Skeletal muscle cell (primary cell): ENCODE measurements at regions not wholly inside any gene's neighbourhood (a gene's known extent, or its start where the extent isn't known, plus 50 kb on each side); places are given as distances from the start of the nearest gene placed in this dataset.
"Not testable (repeated sequence)": the region's sequence is repeated elsewhere in the genome, so short reads cannot be mapped to it uniquely, and the experiment has no call there.

Source experiments
- DNase-seq: peaks from one replicate; pipeline ENCODE4 v3.0.0-alpha.2; 2010; ENCODE audit warnings: low read depth
- H3K4me3 ChIP-seq: 2 replicates; pipeline ENCODE4 v1.5.1; 2011; ENCODE audit warnings: low read depth, mild to moderate bottlenecking, control low read depth, low read length, moderate library complexity

GRCh38 chr9:15048772-15049171 is 138.5 kb upstream of the FREM1 start:
- H3K4me3 ChIP-seq: no peak overlapping the region
- no peak for DNase-seq

GRCh38 chr9:15047028-15047551 is 136.9 kb upstream of the FREM1 start:
- no peak overlapping the region for H3K4me3 ChIP-seq
- no peak for DNase-seq

- no peak for DNase-seq
- no peak overlapping the region for H3K4me3 ChIP-seq
These were observed 123.1 kb upstream of the FREM1 start for GRCh38 chr9:15033316-15033715.

GRCh38 chr9:15032860-15033259 is 122.6 kb upstream of the FREM1 start:
- no peak for DNase-seq
- H3K4me3 ChIP-seq: no peak overlapping the region

GRCh38 chr9:15021146-15021545 is 110.9 kb upstream of the FREM1 start:
- no peak overlapping the region for H3K4me3 ChIP-seq
- DNase-seq: no peak

GRCh38 chr9:15018096-15018637 is 107.9 kb upstream of the FREM1 start:
- H3K4me3 ChIP-seq: no peak overlapping the region
- no peak for DNase-seq

- no peak overlapping the region for H3K4me3 ChIP-seq
- no peak for DNase-seq
These were observed 100.4 kb upstream of the FREM1 start for GRCh38 chr9:15010581-15010980.

GRCh38 chr9:15007698-15008097 is 97.5 kb upstream of the FREM1 start:
- H3K4me3 ChIP-seq: no peak overlapping the region
- no peak for DNase-seq

GRCh38 chr9:14994738-14995137 is 84.5 kb upstream of the FREM1 start:
- DNase-seq: no peak
- H3K4me3 ChIP-seq: no peak overlapping the region

GRCh38 chr9:14993901-14994554 is 83.8 kb upstream of the FREM1 start:
- H3K4me3 ChIP-seq: peak overlapping the region; percentile 60
- no peak for DNase-seq

GRCh38 chr9:14993061-14993800 is 83.0 kb upstream of the FREM1 start:
- peak; percentile 48 for DNase-seq
- H3K4me3 ChIP-seq: peak overlapping the region; percentile 60

- peak overlapping the region; percentile 60 for H3K4me3 ChIP-seq
- DNase-seq: no peak
These were observed 82.3 kb upstream of the FREM1 start for GRCh38 chr9:14992516-14992915.

GRCh38 chr9:14992081-14992480 is 81.9 kb upstream of the FREM1 start:
- peak overlapping the region; percentile 60 for H3K4me3 ChIP-seq
- DNase-seq: no peak

- H3K4me3 ChIP-seq, DNase-seq: not testable (repeated sequence)
These were observed 80.4 kb upstream of the FREM1 start for GRCh38 chr9:14990647-14991046.

GRCh38 chr9:14989811-14990210 is 79.6 kb upstream of the FREM1 start:
- no peak for DNase-seq

GRCh38 chr9:14989336-14989735 is 79.1 kb upstream of the FREM1 start:
- not testable (repeated sequence) for H3K4me3 ChIP-seq, DNase-seq

More at GRCh38 chr9:14989811-14990210, 79.6 kb upstream of the FREM1 start:
- H3K4me3 ChIP-seq: no peak overlapping the region

GRCh38 chr9:14987858-14988257 is 77.6 kb upstream of the FREM1 start:
- H3K4me3 ChIP-seq: no peak overlapping the region
- no peak for DNase-seq

- DNase-seq: no peak
- no peak overlapping the region for H3K4me3 ChIP-seq
These were observed 75.2 kb upstream of the FREM1 start for GRCh38 chr9:14985419-14985818.

- DNase-seq: no peak
- no peak overlapping the region for H3K4me3 ChIP-seq
These were observed 73.4 kb upstream of the FREM1 start for GRCh38 chr9:14983599-14983998.

- DNase-seq: no peak
- H3K4me3 ChIP-seq: no peak overlapping the region
These were observed 71.2 kb upstream of the FREM1 start for GRCh38 chr9:14981291-14981950.
